Gastroesophageal sphincter (tissue), 4 donors: ENCODE measurements at regions not wholly inside any gene's neighbourhood (a gene's known extent, or its start where the extent isn't known, plus 50 kb on each side); places are given as distances from the start of the nearest gene placed in this dataset.

Experiments
- ATAC-seq: fragments of 150-250 bp; one replicate; pipeline ENCODE4 v1.9.1; 2016; ENCODE audit warnings: mild to moderate bottlenecking, moderate library complexity
- H3K27ac ChIP-seq, 4 donors: fragments of 200-600 bp; sonication (generic) in 3 of 4; 1 replicate in 3 of 4; 2 replicates in 1 of 4; pipeline ENCODE4 v1.5.1; 2016 to 2019
- H3K27me3 ChIP-seq: fragments of 200-600 bp; sonication (generic); one replicate; pipeline ENCODE4 v1.5.1; 2019
- H3K36me3 ChIP-seq, 2 donors: fragments of 200-600 bp; sonication (generic); one replicate each; pipeline ENCODE4 v1.5.1; 2019; ENCODE audit warnings: control low read depth in 1 of 2
- H3K4me1 ChIP-seq, 3 donors: fragments of 200-600 bp; sonication (generic); 1 replicate in 2 of 3; 2 replicates in 1 of 3; pipeline ENCODE4 v1.5.1; 2016 to 2019; ENCODE audit warnings: control low read depth in 2 of 3
- H3K4me3 ChIP-seq, 2 donors: fragments of 200-600 bp; sonication (generic); one replicate each; pipeline ENCODE4 v1.5.1; 2019; ENCODE audit warnings: mild to moderate bottlenecking in 1 of 2, moderate library complexity in 1 of 2
- H3K9me3 ChIP-seq, 3 donors: fragments of 200-600 bp; sonication (generic); one replicate each; pipeline ENCODE4 v1.5.1; 2017 to 2019; ENCODE audit warnings: control low read depth in 2 of 3
- EP300 ChIP-seq: sonication (generic); formaldehyde crosslinking; IDR thresholded peaks from one replicate; pipeline ENCODE4 v1.6.1; 2017; ENCODE audit warnings: antibody characterized with exemption, mild to moderate bottlenecking
- POLR2A ChIP-seq, 2 donors: fragments of 450-650 bp; IDR thresholded peaks; one replicate each; pipeline ENCODE4 v1.6.1; 2017; ENCODE audit warnings: antibody characterized with exemption in 2 of 2, mild to moderate bottlenecking in 2 of 2, moderate library complexity in 1 of 2
- POLR2AphosphoS5 ChIP-seq: sonication (generic); formaldehyde crosslinking; IDR thresholded peaks from one replicate; pipeline ENCODE4 v1.6.1; 2017; ENCODE audit warnings: antibody characterized with exemption
- WGBS, 2 donors: methylation state at CpG; one replicate each; pipeline ENCODE4 v1.1.5; 2018; ENCODE audit warnings: low coverage in 1 of 2; 5-methylcytosine and 5-hydroxymethylcytosine counted together
- TF ChIP-seq, protein P1 (sequence below), 4 experiments: fragments of 200-600 bp in 2 of 4; fragments of 450-650 bp in 2 of 4; sonication (generic) in 1 of 4; IDR thresholded peaks; one replicate each; pipeline ENCODE4 v1.5.1; 2017 to 2019; ENCODE audit warnings: antibody characterized with exemption in 4 of 4, mild to moderate bottlenecking in 2 of 4, moderate library complexity in 2 of 4

DNA sequence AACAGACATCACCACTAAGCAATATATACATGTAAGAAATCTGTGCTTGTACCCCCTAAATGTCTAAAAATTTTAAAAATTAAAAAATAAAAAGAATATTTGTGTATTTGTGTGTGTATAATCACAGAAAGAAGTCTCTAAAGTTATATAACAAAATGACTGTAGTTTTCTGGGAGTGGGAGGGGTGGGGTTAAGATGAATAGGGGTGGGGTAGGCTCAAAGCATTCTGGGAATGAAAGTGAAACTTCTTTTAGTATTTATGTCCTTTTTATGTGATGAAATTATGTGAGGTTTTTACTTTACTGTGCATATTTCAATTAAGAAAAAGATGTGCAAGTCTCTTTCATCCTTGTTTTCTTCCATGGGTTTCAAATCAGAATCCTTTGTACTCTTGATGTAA is 65.3 kb downstream of the FASLG start:
- H3K4me1 ChIP-seq, result peaks cover 0 to 8% (median 0%) of the 10 kb centered on the region in 3 donors
- no peak for TF ChIP-seq POLR2A (IDR thresholded peaks at IDR 0.05)
- no peak for TF ChIP-seq POLR2AphosphoS5
- TF ChIP-seq EP300, result no peak
- TF ChIP-seq, protein P1, sequence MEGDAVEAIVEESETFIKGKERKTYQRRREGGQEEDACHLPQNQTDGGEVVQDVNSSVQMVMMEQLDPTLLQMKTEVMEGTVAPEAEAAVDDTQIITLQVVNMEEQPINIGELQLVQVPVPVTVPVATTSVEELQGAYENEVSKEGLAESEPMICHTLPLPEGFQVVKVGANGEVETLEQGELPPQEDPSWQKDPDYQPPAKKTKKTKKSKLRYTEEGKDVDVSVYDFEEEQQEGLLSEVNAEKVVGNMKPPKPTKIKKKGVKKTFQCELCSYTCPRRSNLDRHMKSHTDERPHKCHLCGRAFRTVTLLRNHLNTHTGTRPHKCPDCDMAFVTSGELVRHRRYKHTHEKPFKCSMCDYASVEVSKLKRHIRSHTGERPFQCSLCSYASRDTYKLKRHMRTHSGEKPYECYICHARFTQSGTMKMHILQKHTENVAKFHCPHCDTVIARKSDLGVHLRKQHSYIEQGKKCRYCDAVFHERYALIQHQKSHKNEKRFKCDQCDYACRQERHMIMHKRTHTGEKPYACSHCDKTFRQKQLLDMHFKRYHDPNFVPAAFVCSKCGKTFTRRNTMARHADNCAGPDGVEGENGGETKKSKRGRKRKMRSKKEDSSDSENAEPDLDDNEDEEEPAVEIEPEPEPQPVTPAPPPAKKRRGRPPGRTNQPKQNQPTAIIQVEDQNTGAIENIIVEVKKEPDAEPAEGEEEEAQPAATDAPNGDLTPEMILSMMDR (IDR thresholded peaks at IDR 0.05), result no peak
- no peak for ATAC-seq

DNA sequence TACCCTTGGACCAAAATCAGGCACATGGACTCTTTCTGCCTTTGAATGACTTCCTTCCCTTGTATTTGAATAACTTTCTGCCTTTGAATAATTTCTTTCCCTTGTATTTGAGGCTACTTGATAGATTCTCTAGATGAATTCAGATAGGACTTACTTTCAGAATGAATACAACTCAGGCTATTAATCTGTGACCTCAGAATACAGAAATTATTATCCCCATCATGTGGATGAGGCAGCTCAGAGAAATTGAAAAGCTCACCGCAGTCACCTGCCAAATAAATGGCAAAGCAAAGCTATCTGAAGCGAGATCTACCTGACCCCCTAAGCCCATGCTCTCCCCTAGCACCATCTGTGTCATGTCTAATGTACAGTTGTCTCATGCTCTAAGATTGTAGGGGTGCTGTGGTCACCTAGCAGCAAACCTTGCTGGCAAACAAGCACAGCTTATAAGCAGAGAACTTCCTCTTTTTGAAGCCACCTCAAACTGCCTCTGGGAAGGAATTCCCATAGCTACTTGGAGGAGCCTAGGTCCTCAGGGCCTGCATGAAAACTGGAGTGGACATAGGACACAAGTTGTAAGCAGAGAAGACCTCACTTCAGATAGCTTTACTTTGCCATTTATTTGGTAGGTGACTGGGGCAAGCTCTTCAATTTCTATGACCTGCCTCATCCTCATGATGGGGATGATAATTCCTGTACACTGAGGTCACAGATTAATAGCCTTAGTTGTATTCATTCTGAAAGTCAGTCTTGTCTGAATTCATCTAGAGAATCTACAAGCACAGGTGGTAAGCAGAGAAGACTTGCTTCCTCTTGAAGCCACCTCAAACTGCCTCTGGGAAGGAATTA is 66.1 kb downstream of the FASLG start:
- no peaks in the 10 kb centered on the region for H3K4me1 ChIP-seq
- ATAC-seq, result no peak
- no peaks in the 10 kb centered on the region for H3K36me3 ChIP-seq
- H3K4me3 ChIP-seq, result no peak overlapping the region
- WGBS, 2 donors, result 79 to 80% methylated on average over 2 of the region's 2 CpGs
- H3K27ac ChIP-seq, result no peak overlapping the region
- no peaks in the 10 kb centered on the region for H3K9me3 ChIP-seq
- TF ChIP-seq, protein P1 (IDR thresholded peaks at IDR 0.05), result no peak
- TF ChIP-seq EP300 (no peak), POLR2AphosphoS5 (no peak), POLR2A (IDR thresholded peaks at IDR 0.05) (no peak)
- no peaks in the 10 kb centered on the region for H3K27me3 ChIP-seq

More for the DNA sequence above, 65.3 kb downstream of the FASLG start:
- H3K4me3 ChIP-seq, result no peak overlapping the region
- H3K9me3 ChIP-seq, result no peaks in the 10 kb centered on the region
- no peak overlapping the region for H3K27ac ChIP-seq
- no peaks in the 10 kb centered on the region for H3K27me3 ChIP-seq
- H3K36me3 ChIP-seq, result no peaks in the 10 kb centered on the region

DNA sequence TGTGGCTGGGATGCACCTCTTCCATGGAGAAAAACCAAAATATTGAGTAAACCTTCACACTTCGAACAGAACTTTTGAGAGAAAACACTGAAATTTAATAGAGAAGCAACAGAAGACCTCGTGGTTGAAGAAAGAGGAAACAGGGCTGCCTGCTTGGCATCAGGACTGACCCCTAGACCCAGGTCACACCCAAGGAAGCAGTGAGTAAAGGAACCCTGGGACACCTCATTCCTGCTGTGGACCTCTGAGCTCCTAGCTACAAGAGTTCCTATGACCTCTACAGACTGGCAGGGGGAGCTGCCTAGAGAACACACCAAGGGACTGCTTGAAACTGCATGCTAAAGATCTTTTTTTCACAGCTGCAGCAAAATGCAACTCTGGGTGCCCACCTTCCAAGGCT is 67.8 kb downstream of the FASLG start:
- Histone ChIP-seq H3K4me3 (no peak overlapping the region), H3K4me1 (no peaks in the 10 kb centered on the region), H3K27ac (no peak overlapping the region), H3K27me3 (no peaks in the 10 kb centered on the region), H3K36me3 (no peaks in the 10 kb centered on the region), H3K9me3 (no peaks in the 10 kb centered on the region)
- no peak for ATAC-seq
- 52 to 83% methylated on average over 2 of the region's 2 CpGs for WGBS, 2 donors
- TF ChIP-seq EP300 (no peak), POLR2A (IDR thresholded peaks at IDR 0.05) (no peak), POLR2AphosphoS5 (no peak)
- TF ChIP-seq, protein P1 (IDR thresholded peaks at IDR 0.05), result no peak

DNA sequence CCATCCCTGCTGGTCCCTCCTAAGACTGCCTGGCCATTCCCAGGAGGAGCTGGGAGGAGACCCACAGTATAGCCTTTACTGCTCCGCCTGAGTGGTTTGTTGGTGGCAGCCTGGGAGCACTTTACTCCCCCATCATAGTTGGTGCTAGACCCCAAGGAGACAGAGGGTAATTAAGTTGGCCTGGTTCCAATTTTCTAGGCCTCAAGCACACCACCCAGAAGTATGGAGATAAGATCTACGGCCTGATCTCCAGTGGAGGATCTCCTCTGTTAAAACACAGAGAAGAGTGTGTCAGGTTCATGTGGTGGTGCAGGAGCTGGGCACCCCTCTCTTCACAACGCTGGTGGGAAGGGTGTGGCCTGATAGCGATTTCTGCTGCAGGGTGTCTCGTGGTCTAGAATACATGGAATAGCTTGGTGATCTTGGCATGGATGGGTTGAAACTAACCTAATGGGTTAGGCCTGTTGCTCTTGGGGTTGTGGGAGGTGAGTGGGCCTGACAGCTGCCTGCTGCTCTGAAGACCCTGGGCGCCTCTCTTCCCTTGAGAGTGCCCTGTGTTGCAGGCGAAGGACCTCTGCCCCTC is 68.5 kb downstream of the FASLG start:
- no peak overlapping the region for H3K4me3 ChIP-seq
- no peaks in the 10 kb centered on the region for H3K27me3 ChIP-seq
- no peaks in the 10 kb centered on the region for H3K4me1 ChIP-seq
- H3K27ac ChIP-seq, result no peak overlapping the region
- no peaks in the 10 kb centered on the region for H3K9me3 ChIP-seq
- ATAC-seq, result no peak
- TF ChIP-seq POLR2AphosphoS5, result no peak
- TF ChIP-seq, protein P1 (IDR thresholded peaks at IDR 0.05), result no peak
- no peak for TF ChIP-seq EP300
- no peak for TF ChIP-seq POLR2A (IDR thresholded peaks at IDR 0.05)
- H3K36me3 ChIP-seq, result no peaks in the 10 kb centered on the region
- WGBS, 2 donors, result no CpG with 5 or more reads among the region's 7 CpGs
